ENCODE measurements at regions not wholly inside any gene's neighbourhood (a gene's known extent, or its start where the extent isn't known, plus 50 kb on each side); places are given as distances from the start of the nearest gene placed in this dataset.

DNA sequence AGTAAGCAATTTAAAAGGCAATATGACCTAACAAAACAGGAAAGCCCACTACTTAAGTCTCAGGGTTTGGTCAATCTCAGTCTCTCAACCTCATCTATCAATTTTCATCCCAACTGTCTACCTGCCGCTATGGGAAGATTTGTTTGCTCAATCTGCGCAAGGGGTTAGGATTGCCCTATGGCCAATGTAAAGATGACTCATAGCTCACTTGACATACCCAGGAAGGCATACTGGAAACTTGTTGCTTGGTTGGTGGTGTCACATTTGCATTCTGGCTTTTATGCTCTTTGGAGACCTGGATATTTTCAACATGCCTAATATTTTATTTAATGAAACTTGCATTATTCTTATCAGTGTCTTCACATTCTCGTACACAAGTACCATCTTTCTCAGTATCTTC is 78.1 kb upstream of the TMEM196 start:
- DNase-seq (ENCODE audit: low spot score): no peak

DNA sequence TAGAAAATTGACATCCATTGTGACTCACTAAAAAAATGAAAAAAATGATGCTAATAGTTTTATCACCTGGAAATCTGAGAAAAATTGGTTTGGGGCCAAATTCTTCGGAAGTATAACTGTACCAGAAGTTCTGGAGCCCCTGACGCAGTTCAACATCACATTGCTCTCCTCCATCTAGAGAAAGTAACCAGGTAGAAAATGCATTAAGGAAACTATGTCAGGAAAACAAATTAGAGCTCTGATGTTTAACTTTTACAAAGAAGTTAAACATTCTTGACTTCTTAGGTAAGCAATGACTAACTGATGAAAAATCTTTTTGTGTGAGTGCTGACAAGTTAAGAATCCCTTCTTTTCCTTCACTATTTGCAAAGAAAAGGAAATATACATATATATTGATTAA is 61.1 kb upstream of the TMEM196 start:
- DNase-seq (ENCODE audit: low spot score): no peak

DNA sequence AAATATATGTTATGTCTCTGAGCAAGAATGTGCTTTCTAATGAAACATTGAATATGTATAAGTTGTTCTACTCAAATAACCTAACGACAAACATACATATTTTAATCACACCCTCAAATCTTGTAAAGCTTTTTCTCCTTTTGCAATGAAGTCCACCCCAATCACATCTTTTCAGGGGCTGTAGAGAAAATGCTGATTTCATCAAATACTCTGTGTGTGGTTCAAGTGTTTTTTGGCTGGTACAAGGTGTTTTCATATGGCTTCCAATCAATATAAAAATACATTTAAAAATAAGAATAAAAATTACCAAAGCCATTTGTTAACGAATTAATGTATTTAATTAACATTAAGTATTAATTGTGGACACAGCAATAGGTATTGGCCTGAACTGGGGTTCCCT is 57.2 kb upstream of the TMEM196 start:
- no peak for DNase-seq (ENCODE audit: low spot score)
